IMR-90 (cell line): ENCODE measurements at regions not wholly inside any gene's neighbourhood (a gene's known extent, or its start where the extent isn't known, plus 50 kb on each side); places are given as distances from the start of the nearest gene placed in this dataset.

ENCODE experiments used
- ATAC-seq: fragments of 200-7000 bp; cut with Tn5 transposase; 2 replicates; pipeline ENCODE4 v1.9.1; 2020; ENCODE audit warnings: low read depth, mild to moderate bottlenecking, moderate library complexity
- BruUV-seq: library from RNA; stranded (reverse); fragments of 400-500 nt; replicated peaks from 2 replicates; lab custom pipeline; 2021; lab: Mats Ljungman, UMichigan
- CTCF ChIA-PET: fragments of 300-600 bp; formaldehyde crosslinking; extraction: SDS; loops from one replicate; lab custom pipeline; 2021; ENCODE audit warnings: antibody characterized with exemption; lab: Yijun Ruan, JAX
- POLR2A ChIA-PET: fragments of 300-600 bp; sonication (Branson Sonifier 250); formaldehyde crosslinking; loops from one replicate; lab custom pipeline; 2022; ENCODE audit warnings: antibody characterized with exemption; ENCODE audit not compliant: unreplicated experiment; lab: Charles Lee
- DNase-seq: peaks from one replicate; pipeline ENCODE4 v3.0.0; 2013
- H2AFZ ChIP-seq: replicated peaks from 2 replicates; pipeline ENCODE3; 2013; ENCODE audit warnings: low read length, mild to moderate bottlenecking; ENCODE audit not compliant: poor library complexity
- H2AK5ac ChIP-seq: 2 replicates; pipeline ENCODE4 v1.6.1; 2013; ENCODE audit warnings: low read depth, low read length, inconsistent platforms
- H2AK9ac ChIP-seq: replicated peaks from 2 replicates; pipeline ENCODE3; 2013; ENCODE audit warnings: mild to moderate bottlenecking, low read depth, low read length, moderate library complexity; ENCODE audit not compliant: poor library complexity
- H2BK120ac ChIP-seq: 2 replicates; pipeline ENCODE4 v1.6.1; 2013; ENCODE audit warnings: low read depth, low read length, inconsistent platforms
- H2BK15ac ChIP-seq: 3 replicates; pipeline ENCODE4 v1.6.1; 2013; ENCODE audit warnings: low read depth, low read length, inconsistent platforms
- H2BK20ac ChIP-seq: 2 replicates; pipeline ENCODE4 v1.6.1; 2013; ENCODE audit warnings: low read depth, mild to moderate bottlenecking, inconsistent platforms, low read length, moderate library complexity
- H2BK5ac ChIP-seq: 2 replicates; pipeline ENCODE4 v1.6.1; 2013; ENCODE audit warnings: mild to moderate bottlenecking, low read depth, low read length, inconsistent platforms; ENCODE audit not compliant: poor library complexity, severe bottlenecking
- H3K14ac ChIP-seq: replicated peaks from 2 replicates; pipeline ENCODE4 v1.6.1; 2013; ENCODE audit warnings: low read depth, low read length, inconsistent platforms
- H3K18ac ChIP-seq: 2 replicates; pipeline ENCODE4 v1.6.1; 2013; ENCODE audit warnings: low read depth, low read length, control low read depth
- H3K23ac ChIP-seq: 2 replicates; pipeline ENCODE4 v1.6.1; 2013; ENCODE audit warnings: low read depth, low read length, inconsistent platforms
- H3K27ac ChIP-seq: 2 replicates; pipeline ENCODE4 v1.5.1; 2013; ENCODE audit warnings: mild to moderate bottlenecking, control low read depth, low read length; ENCODE audit not compliant: insufficient read depth
- H3K27me3 ChIP-seq: 2 replicates; pipeline ENCODE4 v1.6.1; 2013; ENCODE audit warnings: low read length; ENCODE audit not compliant: control insufficient read depth, insufficient read depth
- H3K36me3 ChIP-seq: 2 replicates; pipeline ENCODE4 v1.6.1; 2013; ENCODE audit warnings: low read length, mixed read lengths; ENCODE audit not compliant: control insufficient read depth, insufficient read depth
- H3K4ac ChIP-seq: 2 replicates; pipeline ENCODE4 v1.6.1; 2013; ENCODE audit warnings: low read depth, low read length, inconsistent platforms
- H3K4me1 ChIP-seq: 2 replicates; pipeline ENCODE4 v1.6.1; 2013; ENCODE audit warnings: low read length, mixed read lengths; ENCODE audit not compliant: control insufficient read depth, insufficient read depth
- H3K4me2 ChIP-seq: 2 replicates; pipeline ENCODE4 v1.6.1; 2013; ENCODE audit warnings: low read depth, mild to moderate bottlenecking, control low read depth, low read length, moderate library complexity
- H3K4me3 ChIP-seq: 2 replicates; pipeline ENCODE4 v1.5.1; 2013; ENCODE audit warnings: low read depth, mild to moderate bottlenecking, control low read depth, low read length, moderate library complexity; ENCODE audit not compliant: insufficient read depth
- H3K56ac ChIP-seq: 2 replicates; pipeline ENCODE4 v1.6.1; 2013; ENCODE audit warnings: low read length, inconsistent platforms; ENCODE audit not compliant: insufficient read depth; ENCODE audit errors: extremely low read depth
- H3K79me1 ChIP-seq, 2 experiments: 2 replicates each; pipeline ENCODE4 v1.6.1; 2013; ENCODE audit warnings: low read length in 2 of 2, inconsistent platforms in 1 of 2, low read depth in 1 of 2
- H3K9ac ChIP-seq: 2 replicates; pipeline ENCODE4 v1.6.1; 2013; ENCODE audit warnings: low read depth, low read length, control low read depth
- H3K9me1 ChIP-seq: 2 replicates; pipeline ENCODE4 v1.6.1; 2013; ENCODE audit warnings: low read length, inconsistent platforms; ENCODE audit not compliant: insufficient read depth
- H3K9me3 ChIP-seq: 2 replicates; pipeline ENCODE4 v1.6.1; 2013; ENCODE audit warnings: low read length; ENCODE audit not compliant: control insufficient read depth, insufficient read depth
- H4K20me1 ChIP-seq: 2 replicates; pipeline ENCODE4 v1.6.1; 2013; ENCODE audit warnings: low read length, inconsistent platforms; ENCODE audit not compliant: insufficient read depth
- H4K5ac ChIP-seq: 2 replicates; pipeline ENCODE4 v1.6.1; 2013; ENCODE audit warnings: mild to moderate bottlenecking, low read depth, low read length, control low read depth
- H4K8ac ChIP-seq, 2 experiments: 2 replicates each; pipeline ENCODE4 v1.6.1; 2013; ENCODE audit warnings: low read depth in 2 of 2, low read length in 2 of 2, control low read depth in 1 of 2, inconsistent platforms in 1 of 2
- H4K91ac ChIP-seq: 2 replicates; pipeline ENCODE4 v1.6.1; 2013; ENCODE audit warnings: low read depth, low read length, inconsistent platforms; ENCODE audit not compliant: insufficient read depth
- CEBPB ChIP-seq: IDR thresholded peaks from 2 replicates; pipeline ENCODE4 v1.6.1; 2012; ENCODE audit warnings: low read depth, low read length, improper control_type of control experiment
- CHD1 ChIP-seq: IDR thresholded peaks from 2 replicates; pipeline ENCODE4 v1.6.1; 2012; ENCODE audit warnings: low read depth, low read length, improper control_type of control experiment
- MAFK ChIP-seq: IDR thresholded peaks from 2 replicates; pipeline ENCODE4 v1.6.1; 2012; ENCODE audit warnings: low read depth, low read length, improper control_type of control experiment
- MAZ ChIP-seq: IDR thresholded peaks from 2 replicates; pipeline ENCODE4 v1.6.1; 2012; ENCODE audit warnings: low read depth, mild to moderate bottlenecking, low read length, improper control_type of control experiment, moderate library complexity, borderline replicate concordance
- MXI1 ChIP-seq: IDR thresholded peaks from 2 replicates; pipeline ENCODE4 v1.6.1; 2012; ENCODE audit warnings: low read depth, mild to moderate bottlenecking, low read length, moderate library complexity, borderline replicate concordance
- NFE2L2 ChIP-seq: fragments of 150-350 bp; IDR thresholded peaks from 2 replicates; pipeline ENCODE4 v1.6.1; 2016; ENCODE audit warnings: low read depth, mild to moderate bottlenecking, low read length
- RAD21 ChIP-seq: IDR thresholded peaks from 2 replicates; pipeline ENCODE4 v1.6.1; 2012; ENCODE audit warnings: low read length, improper control_type of control experiment
- RCOR1 ChIP-seq: IDR thresholded peaks from 2 replicates; pipeline ENCODE4 v1.6.1; 2012; ENCODE audit warnings: mild to moderate bottlenecking, low read length, improper control_type of control experiment; ENCODE audit not compliant: insufficient replicate concordance
- RFX5 ChIP-seq: IDR thresholded peaks from 2 replicates; pipeline ENCODE4 v1.8.0; 2012; ENCODE audit warnings: low read depth, mild to moderate bottlenecking, low read length, moderate library complexity
- WGBS, 2 experiments: methylation state at CpG; one replicate each; pipeline versions ENCODE4 v1.1.5 to v1.1.7; 2013; ENCODE audit warnings: missing lambda C conversion rate in 2 of 2; ENCODE audit not compliant: insufficient read length in 1 of 2; ENCODE audit errors: extremely low coverage in 2 of 2; 5-methylcytosine and 5-hydroxymethylcytosine counted together
- dilution Hi-C: fragments of 300-500 bp; cut with HindIII; formaldehyde crosslinking; loops from one replicate; pipeline ENCODE4 v1.14.3; 2018; ENCODE audit warnings: low sequenced_read_pairs; ENCODE audit not compliant: unreplicated experiment
- in situ Hi-C: fragments of 300-500 bp; cut with MboI; formaldehyde crosslinking; loops from 3 replicates; pipeline ENCODE4 v1.14.3; 2019; ENCODE audit warnings: low sequenced_read_pairs, inconsistent platforms, mixed read lengths
- intact Hi-C: fragments of 100-400 bp; cut with micrococcal nuclease; formaldehyde crosslinking; loops from 2 replicates; pipeline ENCODE4 v1.10.0; 2022
- TF ChIP-seq, protein P1 (sequence below): fragments of 150-350 bp; IDR thresholded peaks from 2 replicates; pipeline ENCODE4 v1.6.1; 2017; ENCODE audit warnings: mild to moderate bottlenecking, antibody characterized with exemption, low read length, low read depth
- TF ChIP-seq, protein P2 (sequence below): conservative IDR thresholded peaks from 2 replicates; pipeline ENCODE4 v1.5.1; 2012; ENCODE audit warnings: mild to moderate bottlenecking, low read depth, low read length, improper control_type of control experiment
- TF ChIP-seq, protein P3 (sequence below): fragments of 150-350 bp; IDR thresholded peaks from 2 replicates; pipeline ENCODE4 v1.6.1; 2016; ENCODE audit warnings: low read depth, mild to moderate bottlenecking, low read length, moderate library complexity, borderline replicate concordance

DNA sequence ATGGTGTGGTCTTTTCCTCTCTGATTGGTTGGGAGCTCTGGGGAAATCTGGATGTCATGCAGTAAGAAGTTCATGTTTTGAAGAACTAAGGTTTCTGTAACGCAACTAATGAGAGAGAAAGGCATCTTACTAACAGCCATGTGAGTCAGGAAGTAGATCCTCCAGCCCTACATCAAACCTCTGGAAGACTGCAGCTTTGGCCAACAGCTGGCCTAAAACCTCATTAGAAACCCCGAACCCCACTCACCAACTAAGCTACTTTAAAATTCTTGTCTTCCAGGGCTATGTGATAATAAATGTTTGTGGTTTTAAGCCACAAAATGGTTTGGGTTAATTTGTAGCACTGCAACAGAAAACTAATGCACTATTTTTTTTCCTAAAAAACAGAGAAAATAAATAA, 549.0 kb upstream of the GRID2 start:
- no peak for ATAC-seq
- Histone ChIP-seq H3K79me1 (no peaks in the 10 kb centered on the region), H4K5ac (no peak overlapping the region), H3K4ac (no peak overlapping the region), H3K27ac (no peak overlapping the region), H3K18ac (no peak overlapping the region), H3K4me3 (no peak overlapping the region), H2BK15ac (no peak overlapping the region), H3K14ac (no peak overlapping the region), H3K9me1 (no peaks in the 10 kb centered on the region), H2AK9ac (no peak overlapping the region), H3K23ac (no peak overlapping the region), H3K27me3 (no peaks in the 10 kb centered on the region), H4K20me1 (no peaks in the 10 kb centered on the region), H4K91ac (no peak overlapping the region), H2AFZ (no peak overlapping the region), H2BK5ac (no peak overlapping the region), H2AK5ac (no peak overlapping the region), H3K56ac (no peak overlapping the region), H3K4me1 (no peaks in the 10 kb centered on the region), H3K9me3 (peaks cover 6% of the 10 kb centered on the region; the same call in 1 of the 2 replicates), H3K4me2 (no peak overlapping the region), H3K36me3 (no peaks in the 10 kb centered on the region), H2BK20ac (no peak overlapping the region), H2BK120ac (no peak overlapping the region), H3K9ac (no peak overlapping the region), H4K8ac (no peak overlapping the region)
- ChIA-PET CTCF (no interaction called here), POLR2A (no interaction called here)
- WGBS, 2 experiments, result no CpG with 5 or more reads among the region's 2 CpGs
- dilution Hi-C loops (no loop called here), intact Hi-C loops (no loop called here), in situ Hi-C loops (no loop called here)
- TF ChIP-seq RCOR1, result no peak
- TF ChIP-seq, protein P1, sequence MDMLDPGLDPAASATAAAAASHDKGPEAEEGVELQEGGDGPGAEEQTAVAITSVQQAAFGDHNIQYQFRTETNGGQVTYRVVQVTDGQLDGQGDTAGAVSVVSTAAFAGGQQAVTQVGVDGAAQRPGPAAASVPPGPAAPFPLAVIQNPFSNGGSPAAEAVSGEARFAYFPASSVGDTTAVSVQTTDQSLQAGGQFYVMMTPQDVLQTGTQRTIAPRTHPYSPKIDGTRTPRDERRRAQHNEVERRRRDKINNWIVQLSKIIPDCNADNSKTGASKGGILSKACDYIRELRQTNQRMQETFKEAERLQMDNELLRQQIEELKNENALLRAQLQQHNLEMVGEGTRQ, result no peak
- TF ChIP-seq, protein P2, sequence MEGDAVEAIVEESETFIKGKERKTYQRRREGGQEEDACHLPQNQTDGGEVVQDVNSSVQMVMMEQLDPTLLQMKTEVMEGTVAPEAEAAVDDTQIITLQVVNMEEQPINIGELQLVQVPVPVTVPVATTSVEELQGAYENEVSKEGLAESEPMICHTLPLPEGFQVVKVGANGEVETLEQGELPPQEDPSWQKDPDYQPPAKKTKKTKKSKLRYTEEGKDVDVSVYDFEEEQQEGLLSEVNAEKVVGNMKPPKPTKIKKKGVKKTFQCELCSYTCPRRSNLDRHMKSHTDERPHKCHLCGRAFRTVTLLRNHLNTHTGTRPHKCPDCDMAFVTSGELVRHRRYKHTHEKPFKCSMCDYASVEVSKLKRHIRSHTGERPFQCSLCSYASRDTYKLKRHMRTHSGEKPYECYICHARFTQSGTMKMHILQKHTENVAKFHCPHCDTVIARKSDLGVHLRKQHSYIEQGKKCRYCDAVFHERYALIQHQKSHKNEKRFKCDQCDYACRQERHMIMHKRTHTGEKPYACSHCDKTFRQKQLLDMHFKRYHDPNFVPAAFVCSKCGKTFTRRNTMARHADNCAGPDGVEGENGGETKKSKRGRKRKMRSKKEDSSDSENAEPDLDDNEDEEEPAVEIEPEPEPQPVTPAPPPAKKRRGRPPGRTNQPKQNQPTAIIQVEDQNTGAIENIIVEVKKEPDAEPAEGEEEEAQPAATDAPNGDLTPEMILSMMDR, result no peak
- no peak for TF ChIP-seq CEBPB
- TF ChIP-seq, protein P3, sequence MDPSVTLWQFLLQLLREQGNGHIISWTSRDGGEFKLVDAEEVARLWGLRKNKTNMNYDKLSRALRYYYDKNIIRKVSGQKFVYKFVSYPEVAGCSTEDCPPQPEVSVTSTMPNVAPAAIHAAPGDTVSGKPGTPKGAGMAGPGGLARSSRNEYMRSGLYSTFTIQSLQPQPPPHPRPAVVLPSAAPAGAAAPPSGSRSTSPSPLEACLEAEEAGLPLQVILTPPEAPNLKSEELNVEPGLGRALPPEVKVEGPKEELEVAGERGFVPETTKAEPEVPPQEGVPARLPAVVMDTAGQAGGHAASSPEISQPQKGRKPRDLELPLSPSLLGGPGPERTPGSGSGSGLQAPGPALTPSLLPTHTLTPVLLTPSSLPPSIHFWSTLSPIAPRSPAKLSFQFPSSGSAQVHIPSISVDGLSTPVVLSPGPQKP, result no peak
- TF ChIP-seq MXI1, result no peak
- no peak for TF ChIP-seq MAFK
- no peak for TF ChIP-seq RFX5
- TF ChIP-seq RAD21, result no peak
- no peak for TF ChIP-seq MAZ
- TF ChIP-seq CHD1, result no peak
- no peak for TF ChIP-seq NFE2L2
- no peak for DNase-seq
- BruUV-seq, result no TSS peak
